ENCODE measurements at regions not wholly inside any gene's neighbourhood (a gene's known extent, or its start where the extent isn't known, plus 50 kb on each side); places are given as distances from the start of the nearest gene placed in this dataset.

DNA sequence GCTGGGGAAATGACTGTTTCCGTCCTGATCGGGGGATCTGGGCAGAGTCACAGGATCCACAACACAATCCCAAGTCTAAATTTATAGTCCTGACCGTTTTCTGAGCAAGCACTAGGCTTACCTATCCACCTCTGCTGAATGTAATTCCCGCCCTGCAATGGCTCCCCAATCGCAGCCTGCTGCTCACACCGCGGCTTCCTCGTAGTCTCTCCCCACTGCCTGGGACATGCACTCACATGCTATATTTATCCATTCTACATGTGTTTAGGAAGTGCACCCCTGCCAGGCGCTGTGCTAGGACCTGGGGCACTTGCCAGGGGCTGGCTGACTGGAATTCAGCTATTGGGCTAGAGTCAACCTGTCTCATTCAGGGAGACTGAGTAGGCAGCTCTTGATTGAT lies 246.6 kb upstream of the CSF3R start:
- Histone ChIP-seq H3K79me2 (ENCODE audit: control insufficient read depth in 1 of 2, insufficient read depth in 2 of 2, low read length in 2 of 2) (no peaks in the 10 kb centered on the region), H3K27ac (ENCODE audit: low read depth, low read length) (no peak overlapping the region), H3K4ac (replicated peaks; ENCODE audit: insufficient read length, low read depth, low read length) (no peak overlapping the region), H3K9ac (replicated peaks in 1 of 4; ENCODE audit: extremely low read depth in 1 of 4, low read depth in 3 of 4, low read length in 3 of 4) (no peak overlapping the region), H4K8ac (ENCODE audit: extremely low read depth, insufficient read depth, low read length) (0 out of 2 replicates have a peak overlapping the region, but pooled peaks have one; percentile 6), H2BK20ac (ENCODE audit: low read length) (no peak overlapping the region), H3K4me3 (ENCODE audit: extremely low read depth in 1 of 4, insufficient read depth in 2 of 4, low read depth in 3 of 4, low read length in 4 of 4) (no peak overlapping the region), H3K14ac (ENCODE audit: insufficient read length) (no peak overlapping the region), H3K18ac (ENCODE audit: extremely low read depth, low read length) (no peak overlapping the region), H3K79me1 (ENCODE audit: low read depth, low read length) (no peaks in the 10 kb centered on the region), H4K20me1 (replicated peaks in 1 of 2; ENCODE audit: control insufficient read depth in 1 of 2, insufficient read depth in 2 of 2, low read length in 2 of 2) (no peaks in the 10 kb centered on the region), H4K91ac (replicated peaks; ENCODE audit: insufficient read length, low read length) (no peak overlapping the region), H3K4me1 (replicated peaks in 1 of 4; ENCODE audit: control insufficient read depth in 3 of 4, insufficient read depth in 4 of 4, low read length in 3 of 4) (peaks cover 0 to 9% (median 4%) of the 10 kb centered on the region in 4 experiments; a peak in 5 of 7 replicates), H2AFZ (ENCODE audit: low read length) (no peak overlapping the region; the same call in 1 of the 2 replicates), H4K5ac (ENCODE audit: insufficient read length, low read depth, low read length) (no peak overlapping the region), H2BK15ac (ENCODE audit: low read length) (no peak overlapping the region), H2AK5ac (ENCODE audit: low read depth, low read length) (no peak overlapping the region), H2BK5ac (ENCODE audit: low read depth, low read length) (no peak overlapping the region), H2BK120ac (replicated peaks; ENCODE audit: low read depth, low read length) (no peak overlapping the region), H3K36me3 (ENCODE audit: control insufficient read depth in 2 of 4, insufficient read depth in 4 of 4, low read length in 3 of 4) (no peaks in the 10 kb centered on the region), H3K27me3 (replicated peaks in 1 of 4; ENCODE audit: control insufficient read depth in 3 of 4, extremely low read depth in 1 of 4, insufficient read depth in 3 of 4, low read length in 3 of 4) (no peaks in the 10 kb centered on the region), H3K23me2 (ENCODE audit: low read depth, low read length) (no peaks in the 10 kb centered on the region), H3K4me2 (ENCODE audit: insufficient read depth in 1 of 2, low read depth in 2 of 2, low read length in 2 of 2) (no peak overlapping the region), H3K23ac (ENCODE audit: insufficient read length) (no peak overlapping the region), H2BK12ac (ENCODE audit: low read depth, low read length) (0 out of 2 replicates have a peak overlapping the region, but pooled peaks have one; percentile 0), H3K56ac (replicated peaks; ENCODE audit: insufficient read length, low read depth, low read length) (no peak overlapping the region), H3K9me3 (ENCODE audit: insufficient read depth in 2 of 2, low read depth in 1 of 2, low read length in 1 of 2) (no peaks in the 10 kb centered on the region)
- no peak for TF ChIP-seq RBBP5 (IDR thresholded peaks at IDR 0.05; ENCODE audit: borderline replicate concordance, low read depth, low read length)
- no peak for TF ChIP-seq SP4 (IDR thresholded peaks at IDR 0.05; ENCODE audit: low read length)
- no peak for TF ChIP-seq SUZ12 (IDR thresholded peaks at IDR 0.05; ENCODE audit: low read length)
- no peak for TF ChIP-seq TBP (IDR thresholded peaks at IDR 0.05; ENCODE audit: low read depth, low read length)
- TF ChIP-seq EZH2 (IDR thresholded peaks at IDR 0.05; ENCODE audit: low read depth, low read length, severe bottlenecking): no peak
- no peak for FAIRE-seq
- 81% methylated on average over 9 of the region's 9 CpGs; no CpG with 5 or more reads in 1 of the 2 experiments for WGBS, 2 experiments (ENCODE audit: extremely low coverage in 1 of 2, insufficient coverage in 1 of 2, insufficient read length in 1 of 2, insufficient replicate concordance in 2 of 2, low coverage in 1 of 2, low lambda C conversion rate in 2 of 2, missing lambda C conversion rate in 1 of 2)
- no peak for DNase-seq (ENCODE audit: low read depth in 1 of 2, low spot score in 2 of 2)
- ChIA-PET POLR2A (ENCODE audit: partially characterized antibody) (interaction anchor here (0.7 kb wide), 1 partner anchor 15 kb away, joined by 3 read pairs; no protein-coding TSS in a partner anchor), CTCF (ENCODE audit: partially characterized antibody) (interaction anchor here (0.6 to 5.6 kb wide), 6 partner anchors 9 to 207 kb away, joined by 3 to 26 read pairs (median 3); no protein-coding TSS in a partner anchor)

All from H1 (cell line).